ENCODE measurements at regions not wholly inside any gene's neighbourhood (a gene's known extent, or its start where the extent isn't known, plus 50 kb on each side); places are given as distances from the start of the nearest gene placed in this dataset.

DNA sequence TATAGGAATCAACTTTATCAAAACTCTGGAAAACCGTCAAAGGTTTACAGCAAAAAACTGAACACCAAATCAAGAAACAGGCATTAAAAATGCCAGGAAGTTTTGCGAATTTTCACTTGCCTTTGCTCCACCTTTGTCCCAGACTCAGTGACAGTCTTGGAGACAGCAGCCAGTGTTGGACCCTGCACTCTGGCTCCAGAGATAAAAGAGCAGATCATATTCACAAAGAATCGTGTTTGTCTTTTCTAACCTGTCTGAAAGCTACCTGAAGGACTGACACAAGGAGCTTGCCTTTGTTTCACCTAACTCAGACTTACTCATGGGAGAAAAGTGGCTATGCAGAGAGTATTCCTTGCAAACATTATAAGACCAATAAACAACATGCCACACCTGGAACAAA, 74.0 kb upstream of the TCF12 start:
- TF ChIP-seq, protein P1, sequence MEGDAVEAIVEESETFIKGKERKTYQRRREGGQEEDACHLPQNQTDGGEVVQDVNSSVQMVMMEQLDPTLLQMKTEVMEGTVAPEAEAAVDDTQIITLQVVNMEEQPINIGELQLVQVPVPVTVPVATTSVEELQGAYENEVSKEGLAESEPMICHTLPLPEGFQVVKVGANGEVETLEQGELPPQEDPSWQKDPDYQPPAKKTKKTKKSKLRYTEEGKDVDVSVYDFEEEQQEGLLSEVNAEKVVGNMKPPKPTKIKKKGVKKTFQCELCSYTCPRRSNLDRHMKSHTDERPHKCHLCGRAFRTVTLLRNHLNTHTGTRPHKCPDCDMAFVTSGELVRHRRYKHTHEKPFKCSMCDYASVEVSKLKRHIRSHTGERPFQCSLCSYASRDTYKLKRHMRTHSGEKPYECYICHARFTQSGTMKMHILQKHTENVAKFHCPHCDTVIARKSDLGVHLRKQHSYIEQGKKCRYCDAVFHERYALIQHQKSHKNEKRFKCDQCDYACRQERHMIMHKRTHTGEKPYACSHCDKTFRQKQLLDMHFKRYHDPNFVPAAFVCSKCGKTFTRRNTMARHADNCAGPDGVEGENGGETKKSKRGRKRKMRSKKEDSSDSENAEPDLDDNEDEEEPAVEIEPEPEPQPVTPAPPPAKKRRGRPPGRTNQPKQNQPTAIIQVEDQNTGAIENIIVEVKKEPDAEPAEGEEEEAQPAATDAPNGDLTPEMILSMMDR (IDR thresholded peaks at IDR 0.05), result no peak
- no peak for TF ChIP-seq POLR2A (IDR thresholded peaks at IDR 0.05; ENCODE audit: low read depth)
- no peak for TF ChIP-seq EP300 (IDR thresholded peaks at IDR 0.05)
- TF ChIP-seq POLR2AphosphoS5 (IDR thresholded peaks at IDR 0.05), result no peak
- intact Hi-C loops (cut with DNase I), result no loop called here
- no peaks in the 10 kb centered on the region for H3K27me3 ChIP-seq
- no peaks in the 10 kb centered on the region for H3K4me1 ChIP-seq
- H3K9me3 ChIP-seq, result no peaks in the 10 kb centered on the region
- WGBS, result 92% methylated on average over 3 of the region's 3 CpGs
- H3K27ac ChIP-seq (replicated peaks in 1 of 4), result no peak overlapping the region
- no peak for DNase-seq (ENCODE audit: extremely low spot score)
- H3K36me3 ChIP-seq, result peaks cover 0 to 6% (median 0%) of the 10 kb centered on the region in 4 donors
- no peak overlapping the region for H3K4me3 ChIP-seq

DNA sequence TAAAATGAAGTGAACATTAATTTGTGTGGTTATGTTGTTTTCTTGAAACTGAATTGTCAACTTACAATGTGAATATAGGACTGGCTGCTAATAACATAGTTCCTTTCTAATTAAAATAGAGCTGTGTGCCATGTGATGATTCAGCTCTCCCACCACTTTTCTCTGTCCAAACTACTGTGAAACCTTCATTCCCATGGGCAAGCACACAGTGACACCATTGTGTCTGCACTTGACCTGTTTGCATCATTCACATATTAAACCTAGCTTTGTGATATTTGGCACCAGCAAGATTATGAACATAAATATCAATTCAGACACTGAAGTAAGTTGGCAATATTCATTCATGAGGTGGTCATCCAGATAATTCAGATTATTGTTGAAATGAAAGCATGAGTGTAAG, 78.8 kb upstream of the TCF12 start:
- Histone ChIP-seq H3K4me1 (peaks cover 0 to 21% (median 13%) of the 10 kb centered on the region in 4 donors), H3K36me3 (no peaks in the 10 kb centered on the region), H3K9me3 (no peaks in the 10 kb centered on the region), H3K27ac (replicated peaks in 1 of 4) (no peak overlapping the region), H3K27me3 (no peaks in the 10 kb centered on the region), H3K4me3 (no peak overlapping the region)
- intact Hi-C loops (cut with DNase I), result loop anchor here (10.0 kb wide), 1 partner anchor 125 kb away; no protein-coding TSS in a partner anchor
- no peak for TF ChIP-seq POLR2A (IDR thresholded peaks at IDR 0.05; ENCODE audit: low read depth)
- no peak for TF ChIP-seq POLR2AphosphoS5 (IDR thresholded peaks at IDR 0.05)
- no peak for TF ChIP-seq EP300 (IDR thresholded peaks at IDR 0.05)
- TF ChIP-seq, protein P1 (IDR thresholded peaks at IDR 0.05), result no peak
- no peak for DNase-seq (ENCODE audit: extremely low spot score)

DNA sequence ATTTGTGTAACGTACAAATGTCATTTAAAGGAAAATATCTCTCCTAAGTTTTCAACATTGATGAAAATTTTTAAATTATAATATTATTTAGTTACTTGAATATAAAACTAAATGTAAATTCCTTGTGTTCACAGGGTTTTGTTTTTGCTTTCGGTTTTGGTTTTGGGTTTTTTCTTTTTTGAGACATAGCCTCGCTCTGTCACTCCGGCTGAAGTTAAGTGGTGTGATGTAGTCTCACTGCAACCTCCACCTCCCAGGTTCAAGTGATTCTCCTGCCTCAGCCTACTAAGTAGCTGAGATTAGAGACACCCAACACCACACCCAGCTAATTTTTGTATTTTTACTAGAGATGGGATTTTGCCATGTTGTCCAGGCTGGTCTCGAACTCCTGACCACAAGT, 79.3 kb upstream of the TCF12 start:
- Histone ChIP-seq H3K27me3 (no peaks in the 10 kb centered on the region), H3K4me1 (peaks cover 0 to 21% (median 13%) of the 10 kb centered on the region in 4 donors), H3K27ac (replicated peaks in 1 of 4) (no peak overlapping the region), H3K4me3 (no peak overlapping the region), H3K9me3 (no peaks in the 10 kb centered on the region), H3K36me3 (no peaks in the 10 kb centered on the region)
- TF ChIP-seq EP300 (IDR thresholded peaks at IDR 0.05) (no peak), POLR2A (IDR thresholded peaks at IDR 0.05; ENCODE audit: low read depth) (no peak), POLR2AphosphoS5 (IDR thresholded peaks at IDR 0.05) (no peak)
- TF ChIP-seq, protein P1 (IDR thresholded peaks at IDR 0.05), result no peak
- intact Hi-C loops (cut with DNase I), result loop anchor here (10.0 kb wide), 1 partner anchor 124 kb away; no protein-coding TSS in a partner anchor
- DNase-seq (ENCODE audit: extremely low spot score), result no peak
- WGBS, result 76% methylated on average over 5 of the region's 5 CpGs

DNA sequence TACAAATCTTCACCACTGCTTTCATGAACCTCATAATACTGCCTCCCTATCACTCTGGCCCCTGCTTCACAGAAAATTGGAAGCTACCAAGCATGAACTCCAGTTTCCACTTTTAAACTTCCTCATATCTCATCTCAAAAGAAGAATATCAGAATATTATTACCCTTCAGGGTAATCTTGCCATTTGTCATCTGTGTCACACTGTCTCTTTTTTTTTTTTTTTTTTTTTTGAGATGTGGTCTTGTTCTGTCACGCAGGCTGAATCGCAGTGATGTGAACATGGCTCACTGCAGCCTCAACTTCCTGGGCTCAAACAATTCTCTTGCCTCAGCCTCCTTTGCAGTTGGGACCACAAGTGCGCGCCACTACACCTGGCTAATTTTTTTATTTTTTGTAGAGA, 80.4 kb upstream of the TCF12 start:
- no peaks in the 10 kb centered on the region for H3K27me3 ChIP-seq
- H3K4me3 ChIP-seq, result no peak overlapping the region
- H3K27ac ChIP-seq (replicated peaks in 1 of 4), result no peak overlapping the region
- peaks cover 0 to 21% (median 13%) of the 10 kb centered on the region in 4 donors for H3K4me1 ChIP-seq
- no peak for DNase-seq (ENCODE audit: extremely low spot score)
- 99% methylated on average over 4 of the region's 4 CpGs for WGBS
- intact Hi-C loops (cut with DNase I), result loop anchor here (10.0 kb wide), 1 partner anchor 123 kb away; no protein-coding TSS in a partner anchor
- H3K9me3 ChIP-seq, result no peaks in the 10 kb centered on the region
- TF ChIP-seq POLR2A (IDR thresholded peaks at IDR 0.05; ENCODE audit: low read depth), result no peak
- no peak for TF ChIP-seq EP300 (IDR thresholded peaks at IDR 0.05)
- no peak for TF ChIP-seq POLR2AphosphoS5 (IDR thresholded peaks at IDR 0.05)
- TF ChIP-seq, protein P1 (IDR thresholded peaks at IDR 0.05), result no peak
- H3K36me3 ChIP-seq, result no peaks in the 10 kb centered on the region

DNA sequence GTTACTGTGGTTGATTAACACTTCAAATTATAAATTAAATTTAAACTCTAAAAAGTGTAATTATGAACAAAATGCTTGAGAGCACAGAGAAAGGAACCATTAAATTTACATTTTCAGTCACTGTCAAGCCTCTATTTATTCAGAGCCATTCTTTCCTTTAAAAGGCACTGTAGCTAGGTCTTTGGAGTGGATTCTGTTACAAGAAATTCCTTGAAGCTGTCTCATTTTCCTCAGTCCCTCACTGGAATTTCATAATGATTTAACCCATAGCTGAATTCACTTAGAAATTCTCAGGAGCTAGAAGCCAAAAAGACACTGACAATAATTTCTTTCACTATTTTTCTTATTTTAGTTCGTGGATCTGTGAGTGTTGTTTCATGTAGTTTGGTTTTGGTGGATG, 81.2 kb upstream of the TCF12 start:
- Histone ChIP-seq H3K36me3 (no peaks in the 10 kb centered on the region), H3K27ac (replicated peaks in 1 of 4) (no peak overlapping the region), H3K9me3 (no peaks in the 10 kb centered on the region), H3K4me3 (no peak overlapping the region), H3K27me3 (no peaks in the 10 kb centered on the region), H3K4me1 (peaks cover 0 to 29% (median 21%) of the 10 kb centered on the region in 4 donors)
- intact Hi-C loops (cut with DNase I), result loop anchor here (10.0 kb wide), 1 partner anchor 122 kb away; no protein-coding TSS in a partner anchor
- 85% methylated on average over 1 of the region's 1 CpG for WGBS
- TF ChIP-seq EP300 (IDR thresholded peaks at IDR 0.05) (no peak), POLR2A (IDR thresholded peaks at IDR 0.05; ENCODE audit: low read depth) (no peak), POLR2AphosphoS5 (IDR thresholded peaks at IDR 0.05) (no peak)
- TF ChIP-seq, protein P1 (IDR thresholded peaks at IDR 0.05), result no peak
- DNase-seq (ENCODE audit: extremely low spot score), result no peak

Data from esophagus muscularis mucosa (tissue), 4 donors.